Activated CD8-positive, alpha-beta memory T cell treated with anti-CD3 and anti-CD28 coated beads, Interleukin-2, amount 50 U/mL, for 48 hours (primary cell): ENCODE measurements at regions not wholly inside any gene's neighbourhood (a gene's known extent, or its start where the extent isn't known, plus 50 kb on each side); places are given as distances from the start of the nearest gene placed in this dataset.
"Not testable (repeated sequence)": the region's sequence is repeated elsewhere in the genome, so short reads cannot be mapped to it uniquely, and the experiment has no call there.

Experiments
- DNase-seq: peaks from one replicate; pipeline ENCODE4 v3.0.0-alpha.2; 2020

DNA sequence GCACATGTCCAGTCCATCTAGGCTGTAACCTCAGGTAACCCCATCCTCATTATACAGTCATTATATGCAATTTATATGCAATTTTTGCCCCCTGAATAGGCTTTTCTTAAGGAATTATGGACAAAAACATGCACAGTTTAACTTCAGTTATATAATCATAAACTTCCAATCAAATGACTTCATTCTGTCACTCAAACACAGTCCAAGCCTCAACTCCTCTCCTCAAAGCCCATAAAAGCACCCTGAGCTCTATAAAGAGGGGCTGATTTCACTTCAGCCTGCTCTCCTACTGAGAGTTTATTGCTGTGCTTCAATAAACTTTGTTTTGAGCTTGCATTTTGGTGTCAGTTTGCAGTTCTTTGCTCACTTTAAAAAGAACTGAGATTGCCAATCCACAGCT is 1805.5 kb downstream of the BRINP3 start:
- DNase-seq: no peak

DNA sequence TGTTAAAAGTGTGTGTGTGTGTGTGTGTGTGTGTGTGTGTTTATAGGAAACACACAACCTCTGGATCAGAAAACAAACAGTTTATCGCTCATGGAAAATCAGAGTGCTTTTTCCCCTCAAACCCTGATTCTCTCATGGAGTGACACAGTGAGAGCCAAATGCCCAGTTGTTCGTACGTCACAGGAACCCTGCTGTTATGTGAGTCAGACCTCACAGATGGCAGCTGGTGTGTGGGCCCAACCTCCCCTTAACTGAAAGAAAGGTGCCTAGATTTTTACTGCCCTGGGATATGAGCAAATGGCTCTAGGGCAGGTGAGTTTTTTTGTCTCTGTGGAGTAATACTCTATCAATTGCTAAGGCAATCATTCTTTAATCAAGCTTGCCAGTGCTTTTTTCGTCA is 1788.1 kb downstream of the BRINP3 start:
- DNase-seq: no peak

DNA sequence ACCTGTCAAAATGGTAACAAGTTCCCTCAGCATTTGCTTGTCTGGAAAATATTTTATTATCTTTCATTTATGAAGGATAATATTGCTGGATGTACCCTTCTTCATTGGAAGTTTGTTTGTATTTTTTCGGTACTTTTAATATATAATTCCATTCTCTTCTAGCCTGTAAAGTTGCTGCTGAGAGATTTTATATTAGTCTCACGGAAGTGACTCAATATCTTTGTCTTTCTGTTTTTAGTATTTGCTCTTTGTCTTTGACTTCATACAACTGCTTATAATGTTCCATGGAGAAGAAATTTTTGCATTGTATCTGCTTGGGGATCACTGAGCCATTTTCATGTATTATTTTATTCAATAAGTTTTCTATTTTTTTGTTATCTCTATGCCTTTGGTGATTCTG is 1777.5 kb downstream of the BRINP3 start:
- DNase-seq: no peak

DNA sequence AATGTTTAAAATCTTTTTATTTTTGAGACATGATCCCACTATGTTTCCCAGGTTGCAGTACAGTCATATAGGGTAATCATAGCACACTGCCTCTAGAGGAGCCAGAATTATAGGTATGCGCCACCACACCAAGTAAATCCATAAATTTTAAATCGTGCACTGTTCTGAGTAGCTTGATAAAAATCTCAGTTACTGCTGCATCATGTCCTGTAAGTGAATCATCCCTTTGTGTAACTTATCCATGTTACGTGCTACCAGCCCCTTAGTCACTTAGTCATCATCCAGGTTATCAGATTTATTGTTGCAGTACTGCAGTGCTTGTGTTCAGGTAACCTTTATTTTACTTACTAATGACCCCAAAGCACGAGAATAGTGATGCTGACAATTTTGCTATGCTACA is 1770.9 kb downstream of the BRINP3 start:
- DNase-seq: no peak

- DNase-seq: no peak
Measured at GRCh38 chr1:188708795-188709535, 1768.7 kb downstream of the BRINP3 start.

DNA sequence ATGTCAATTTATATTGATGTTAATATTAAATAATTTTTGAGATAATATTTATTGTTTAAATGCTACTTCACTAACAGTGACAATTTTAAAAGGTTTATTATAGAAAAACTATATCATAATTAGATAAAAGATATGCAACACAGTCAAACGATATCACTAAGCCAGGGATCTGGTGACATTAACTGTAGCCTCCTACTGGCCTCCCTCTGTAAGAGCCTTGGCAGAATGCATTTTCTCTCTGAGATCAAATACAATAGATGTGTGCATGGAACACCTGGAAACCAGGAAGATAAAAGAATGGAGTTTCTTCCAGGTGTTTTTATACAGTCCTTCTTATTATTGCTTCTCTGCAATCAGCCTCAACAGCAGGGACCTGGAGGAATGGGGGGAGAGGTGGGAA is 1762.1 kb downstream of the BRINP3 start:
- no peak for DNase-seq

- no peak for DNase-seq
Measured at GRCh38 chr1:188719735-188720134, 1757.9 kb downstream of the BRINP3 start.

GRCh38 chr1:188723332-188724020 is 1754.2 kb downstream of the BRINP3 start:
- no peak for DNase-seq

DNA sequence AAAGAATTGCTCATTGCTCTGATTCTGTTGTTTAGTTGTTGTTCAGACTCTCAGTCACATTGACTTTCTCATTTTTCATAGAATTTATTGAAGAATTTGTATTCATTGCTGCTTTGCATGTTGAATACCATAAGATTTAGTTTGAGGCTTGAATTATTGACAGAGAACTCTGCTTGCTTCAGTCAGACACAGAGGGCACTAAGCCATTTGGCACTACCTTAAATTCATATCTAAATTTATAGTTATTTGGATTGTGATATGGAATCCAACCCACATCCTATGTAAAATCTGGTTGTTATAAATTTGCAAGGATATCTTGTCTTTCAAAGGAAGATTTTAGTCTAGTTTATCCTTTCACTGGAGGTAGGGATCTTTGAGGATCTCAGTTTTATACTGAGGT is 1748.6 kb downstream of the BRINP3 start:
- DNase-seq: no peak

- DNase-seq: no peak
Measured at GRCh38 chr1:188735567-188735966, 1742.1 kb downstream of the BRINP3 start.

- DNase-seq: not testable (repeated sequence)
Measured at GRCh38 chr1:188749275-188749674, 1728.4 kb downstream of the BRINP3 start.

- not testable (repeated sequence) for DNase-seq
Measured at GRCh38 chr1:188752027-188752426, 1725.6 kb downstream of the BRINP3 start.

DNA sequence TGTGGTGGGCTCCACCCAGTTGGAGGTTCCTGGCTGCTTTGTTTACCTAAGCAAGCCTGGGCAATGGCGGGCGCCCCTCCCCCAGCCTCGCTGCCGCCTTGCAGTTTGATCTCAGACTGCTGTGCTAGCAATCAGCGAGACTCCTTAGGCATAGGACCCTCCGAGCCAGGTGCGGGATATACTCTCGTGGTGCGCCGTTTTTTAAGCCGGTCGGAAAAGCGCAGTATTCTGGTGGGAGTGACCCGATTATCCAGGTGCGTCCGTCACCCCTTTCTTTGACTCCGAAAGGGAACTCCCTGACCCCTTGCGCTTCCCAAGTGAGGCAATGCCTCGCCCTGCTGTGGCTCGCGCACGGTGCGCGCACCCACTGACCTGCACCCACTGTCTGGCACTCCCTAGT is 1719.9 kb downstream of the BRINP3 start:
- DNase-seq: not testable (repeated sequence)

DNA sequence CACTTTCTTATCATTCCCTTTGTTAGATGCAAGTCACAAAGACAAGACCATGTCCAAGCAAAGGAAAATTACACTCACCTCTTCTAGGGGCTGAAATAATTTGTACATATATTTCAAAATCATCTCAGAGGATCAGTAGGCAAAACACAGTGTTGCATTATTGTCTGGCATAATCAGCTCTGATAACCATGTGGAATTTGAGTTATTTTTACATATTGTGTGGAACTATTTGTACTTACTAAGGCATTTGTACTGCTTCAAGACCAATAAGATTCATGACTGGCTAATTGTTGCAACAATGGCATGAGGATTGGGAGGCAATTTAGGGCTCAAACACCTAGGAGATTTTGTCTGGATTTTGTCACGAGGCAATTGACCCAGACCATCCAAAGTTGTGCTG is 1716.4 kb downstream of the BRINP3 start:
- DNase-seq: no peak

- DNase-seq: no peak
Measured at GRCh38 chr1:188762166-188762743, 1715.4 kb downstream of the BRINP3 start.

DNA sequence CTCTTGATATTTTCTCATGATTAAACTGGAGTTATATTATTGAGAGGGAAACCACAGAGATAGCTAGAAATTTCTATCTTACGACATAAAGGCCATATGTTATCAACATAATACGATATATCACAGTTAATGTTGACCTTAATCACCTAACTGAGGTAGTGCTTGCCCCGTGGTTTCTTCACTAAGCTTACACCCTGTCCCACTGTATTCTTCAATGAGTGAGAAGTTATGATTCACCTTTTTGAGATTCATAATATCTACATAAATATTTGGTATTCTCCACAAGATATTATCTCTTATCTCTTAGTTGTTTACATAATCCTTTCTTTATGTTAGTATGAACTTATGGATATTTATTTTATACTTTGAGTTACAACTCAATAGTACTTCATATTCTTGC is 1714.1 kb downstream of the BRINP3 start:
- DNase-seq: no peak

- no peak for DNase-seq
Measured at GRCh38 chr1:188769181-188769580, 1708.5 kb downstream of the BRINP3 start.

- DNase-seq: no peak
Measured at GRCh38 chr1:188769936-188770335, 1707.7 kb downstream of the BRINP3 start.

DNA sequence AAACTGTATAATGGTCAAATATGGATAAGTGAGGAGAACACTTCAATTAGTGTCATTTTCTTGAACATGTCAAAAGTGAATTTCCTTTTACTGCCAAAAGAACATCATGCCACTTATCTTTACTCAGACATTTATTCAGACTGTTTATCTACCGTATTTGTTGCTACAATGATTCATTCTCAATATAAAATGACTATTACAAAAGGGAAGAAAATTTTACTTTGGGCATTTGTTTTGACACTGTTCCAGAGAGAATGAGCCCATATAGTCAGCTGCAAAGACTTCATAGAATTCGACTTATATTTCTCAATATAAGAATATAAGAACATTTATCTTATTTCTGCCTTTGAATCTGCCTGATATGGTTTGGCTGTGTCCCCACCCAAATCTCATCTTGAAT is 1699.1 kb downstream of the BRINP3 start:
- no peak for DNase-seq

GRCh38 chr1:188782220-188782841 is 1695.3 kb downstream of the BRINP3 start:
- no peak for DNase-seq

DNA sequence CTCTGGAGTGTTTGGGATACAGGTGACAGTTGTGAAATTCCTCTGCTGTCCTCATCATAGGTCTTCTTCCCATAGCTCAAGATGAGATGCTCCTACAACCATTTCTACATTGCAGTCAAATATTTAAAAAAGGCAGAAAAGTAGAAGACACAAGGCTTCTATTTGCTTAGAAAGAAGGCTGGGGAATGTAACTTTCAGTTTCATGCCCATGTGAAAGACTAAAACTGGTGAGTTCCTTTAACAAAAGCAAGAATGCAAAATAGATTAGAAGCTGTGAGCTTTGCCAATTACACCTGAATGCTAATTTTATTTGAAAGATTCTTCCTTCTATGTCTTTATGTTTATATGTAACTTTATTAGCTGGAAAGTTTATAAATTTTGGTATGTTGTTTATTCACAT is 1682.7 kb downstream of the BRINP3 start:
- no peak for DNase-seq

GRCh38 chr1:188812153-188812552 is 1665.5 kb downstream of the BRINP3 start:
- not testable (repeated sequence) for DNase-seq

GRCh38 chr1:188812836-188813573 is 1664.7 kb downstream of the BRINP3 start:
- DNase-seq: not testable (repeated sequence)
